ENCODE measurements at regions not wholly inside any gene's neighbourhood (a gene's known extent, or its start where the extent isn't known, plus 50 kb on each side); places are given as distances from the start of the nearest gene placed in this dataset.

DNA sequence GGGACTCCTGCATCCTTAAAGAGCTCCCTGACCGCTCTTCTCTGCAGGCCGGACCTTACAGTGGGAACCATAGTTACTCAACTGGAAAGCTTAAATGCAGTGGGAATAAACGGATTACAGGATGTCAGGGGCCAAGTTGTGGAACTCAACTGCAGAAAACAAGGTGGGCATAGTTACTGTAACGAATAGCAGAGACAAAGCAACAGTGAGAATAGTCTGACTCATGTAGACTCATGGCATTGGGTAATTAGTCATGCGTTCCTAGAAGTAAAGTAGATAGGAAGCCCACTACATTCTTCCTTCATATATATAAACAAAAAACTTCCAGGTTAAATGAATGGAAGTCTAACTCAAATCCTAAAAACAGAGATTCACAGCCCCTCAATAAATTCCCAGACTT, 95.5 kb upstream of the CHRNA7 start:
- peaks cover 5% of the 10 kb centered on the region for H3K27me3 Mint-ChIP-seq
- H3K4me3 Mint-ChIP-seq: no peak overlapping the region
- TF ChIP-seq, protein P1, sequence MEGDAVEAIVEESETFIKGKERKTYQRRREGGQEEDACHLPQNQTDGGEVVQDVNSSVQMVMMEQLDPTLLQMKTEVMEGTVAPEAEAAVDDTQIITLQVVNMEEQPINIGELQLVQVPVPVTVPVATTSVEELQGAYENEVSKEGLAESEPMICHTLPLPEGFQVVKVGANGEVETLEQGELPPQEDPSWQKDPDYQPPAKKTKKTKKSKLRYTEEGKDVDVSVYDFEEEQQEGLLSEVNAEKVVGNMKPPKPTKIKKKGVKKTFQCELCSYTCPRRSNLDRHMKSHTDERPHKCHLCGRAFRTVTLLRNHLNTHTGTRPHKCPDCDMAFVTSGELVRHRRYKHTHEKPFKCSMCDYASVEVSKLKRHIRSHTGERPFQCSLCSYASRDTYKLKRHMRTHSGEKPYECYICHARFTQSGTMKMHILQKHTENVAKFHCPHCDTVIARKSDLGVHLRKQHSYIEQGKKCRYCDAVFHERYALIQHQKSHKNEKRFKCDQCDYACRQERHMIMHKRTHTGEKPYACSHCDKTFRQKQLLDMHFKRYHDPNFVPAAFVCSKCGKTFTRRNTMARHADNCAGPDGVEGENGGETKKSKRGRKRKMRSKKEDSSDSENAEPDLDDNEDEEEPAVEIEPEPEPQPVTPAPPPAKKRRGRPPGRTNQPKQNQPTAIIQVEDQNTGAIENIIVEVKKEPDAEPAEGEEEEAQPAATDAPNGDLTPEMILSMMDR (IDR thresholded peaks at IDR 0.05): no peak
- no peaks in the 10 kb centered on the region for H3K36me3 Mint-ChIP-seq (ENCODE audit: low read depth)
- no peak overlapping the region for H3K27ac Mint-ChIP-seq
- no peaks in the 10 kb centered on the region for H3K4me1 Mint-ChIP-seq
- POLR2A ChIA-PET: no interaction called here
- H3K9me3 Mint-ChIP-seq: no peaks in the 10 kb centered on the region
- ATAC-seq (ENCODE audit: low read depth) (no peak), DNase-seq (no peak)
- intact Hi-C loops (cut with micrococcal nuclease): no loop called here
- CTCF ChIA-PET: no interaction called here

DNA sequence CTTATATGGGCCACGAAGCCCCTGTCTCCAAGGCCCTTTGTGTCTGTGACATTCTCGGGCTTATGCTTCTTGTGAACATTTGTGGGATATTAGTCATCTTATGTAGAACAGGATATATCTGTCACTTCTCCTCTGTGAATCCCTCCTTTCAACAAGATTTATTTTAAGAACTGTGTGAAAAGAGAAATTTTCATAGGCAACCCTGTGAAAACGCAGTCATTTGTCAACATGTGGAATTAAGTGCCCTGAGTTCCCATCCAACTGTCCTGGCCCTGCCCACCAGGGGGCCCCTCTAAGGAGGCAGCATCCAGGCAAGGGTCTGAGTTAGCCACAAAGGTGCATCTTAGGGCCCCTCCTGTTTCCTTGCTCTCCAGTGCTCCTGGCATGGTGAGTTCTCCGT, 76.8 kb upstream of the CHRNA7 start:
- Mint-ChIP-seq H3K27ac (no peak overlapping the region), H3K4me1 (no peaks in the 10 kb centered on the region), H3K9me3 (peaks cover 7% of the 10 kb centered on the region), H3K4me3 (no peak overlapping the region), H3K36me3 (ENCODE audit: low read depth) (no peaks in the 10 kb centered on the region), H3K27me3 (no peaks in the 10 kb centered on the region)
- POLR2A ChIA-PET: no interaction called here
- TF ChIP-seq, protein P1 (IDR thresholded peaks at IDR 0.05): no peak
- CTCF ChIA-PET: no interaction called here
- DNase-seq (no peak), ATAC-seq (ENCODE audit: low read depth) (no peak)
- intact Hi-C loops (cut with micrococcal nuclease): no loop called here

DNA sequence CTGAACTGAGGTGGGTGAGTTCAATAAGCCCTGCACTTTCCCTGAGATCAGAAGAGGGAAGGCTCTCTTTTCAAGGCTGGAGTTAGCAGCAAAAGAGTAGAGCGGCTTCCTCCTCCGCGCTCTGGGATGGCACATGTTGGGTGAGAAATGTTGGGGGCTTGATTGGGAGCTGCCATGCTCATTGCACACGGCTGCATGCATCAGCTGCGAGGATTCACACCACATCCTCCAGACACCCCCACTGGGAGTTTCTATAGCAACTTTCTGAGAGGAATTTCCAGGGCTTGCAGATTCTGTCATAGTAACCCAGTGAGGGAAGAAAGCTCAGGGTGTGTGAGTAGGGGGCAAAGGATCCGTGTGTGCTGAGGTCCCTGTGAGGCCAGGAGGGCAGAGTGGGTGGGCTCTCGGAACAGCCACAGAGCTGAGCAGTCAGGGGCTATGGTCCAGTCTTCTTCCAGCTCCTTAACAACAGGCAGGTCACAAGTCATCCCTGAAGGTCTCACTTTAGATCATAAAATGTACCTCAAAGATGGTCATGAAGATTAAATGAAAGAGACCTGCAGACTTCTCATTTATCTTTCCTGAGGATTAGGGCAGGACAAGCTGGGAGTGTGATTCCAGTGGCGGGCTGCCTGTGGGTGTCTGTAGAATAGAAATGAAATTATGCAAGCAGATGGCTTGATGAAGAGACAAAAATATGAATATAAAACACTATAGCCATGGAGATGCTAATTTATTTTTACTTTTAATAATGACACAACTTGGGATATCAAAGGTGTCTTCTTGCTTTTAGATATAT, 75.7 kb upstream of the CHRNA7 start:
- Mint-ChIP-seq H3K4me1 (no peaks in the 10 kb centered on the region), H3K36me3 (ENCODE audit: low read depth) (no peaks in the 10 kb centered on the region), H3K27ac (no peak overlapping the region), H3K27me3 (no peaks in the 10 kb centered on the region), H3K4me3 (no peak overlapping the region), H3K9me3 (peaks cover 17% of the 10 kb centered on the region)
- no peak for DNase-seq
- intact Hi-C loops (cut with micrococcal nuclease): no loop called here
- TF ChIP-seq, protein P1 (IDR thresholded peaks at IDR 0.05): no peak
- ATAC-seq (ENCODE audit: low read depth): no peak
- CTCF ChIA-PET: no interaction called here
- POLR2A ChIA-PET: no interaction called here

DNA sequence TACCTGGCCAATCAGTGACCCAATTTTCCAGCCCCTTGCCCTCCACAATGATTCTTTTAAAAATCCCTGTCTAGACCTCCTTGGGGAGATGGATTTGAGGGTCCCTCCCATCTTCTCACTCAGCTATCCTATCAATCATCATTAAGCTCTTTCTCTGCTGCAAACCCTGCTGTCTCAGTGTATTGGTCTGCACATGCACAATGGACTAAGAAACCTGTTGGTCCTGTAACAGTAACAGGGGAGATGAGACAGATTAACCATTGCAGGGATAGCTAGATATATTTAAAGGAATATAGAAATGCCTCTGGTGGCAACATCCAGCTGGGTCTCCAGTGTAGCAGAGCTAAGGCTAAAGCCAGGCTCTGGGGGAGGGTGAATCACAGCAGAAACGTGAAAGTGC, 74.6 kb upstream of the CHRNA7 start:
- no peaks in the 10 kb centered on the region for H3K4me1 Mint-ChIP-seq
- no peaks in the 10 kb centered on the region for H3K27me3 Mint-ChIP-seq
- intact Hi-C loops (cut with micrococcal nuclease): no loop called here
- no peaks in the 10 kb centered on the region for H3K36me3 Mint-ChIP-seq (ENCODE audit: low read depth)
- POLR2A ChIA-PET: no interaction called here
- ATAC-seq (ENCODE audit: low read depth) (no peak), DNase-seq (no peak)
- TF ChIP-seq, protein P1 (IDR thresholded peaks at IDR 0.05): no peak
- H3K9me3 Mint-ChIP-seq: peaks cover 19% of the 10 kb centered on the region
- CTCF ChIA-PET: no interaction called here
- no peak overlapping the region for H3K4me3 Mint-ChIP-seq
- no peak overlapping the region for H3K27ac Mint-ChIP-seq

DNA sequence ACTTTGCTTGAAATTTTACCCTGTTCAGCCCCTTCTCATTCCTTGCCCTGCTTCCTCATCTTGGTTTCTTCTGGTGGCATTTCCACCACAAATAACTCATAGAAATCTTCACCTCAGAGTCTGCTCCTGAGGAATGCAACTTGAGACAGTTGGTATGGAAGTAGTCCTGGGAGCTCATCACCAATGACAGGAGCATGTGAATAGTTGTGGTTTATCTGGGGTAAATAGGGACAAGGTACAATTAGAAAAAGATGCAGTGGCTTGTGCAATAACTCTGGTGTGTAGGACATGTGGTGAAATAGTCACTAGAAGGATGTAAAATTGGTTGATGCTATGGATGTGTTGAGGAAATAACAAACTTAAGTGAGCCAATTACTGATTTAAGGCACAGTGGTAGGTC, 72.7 kb upstream of the CHRNA7 start:
- H3K27me3 Mint-ChIP-seq: no peaks in the 10 kb centered on the region
- DNase-seq (no peak), ATAC-seq (ENCODE audit: low read depth) (no peak)
- ChIA-PET CTCF (no interaction called here), POLR2A (no interaction called here)
- no peak overlapping the region for H3K4me3 Mint-ChIP-seq
- intact Hi-C loops (cut with micrococcal nuclease): no loop called here
- peaks cover 20% of the 10 kb centered on the region for H3K9me3 Mint-ChIP-seq
- H3K4me1 Mint-ChIP-seq: no peaks in the 10 kb centered on the region
- H3K36me3 Mint-ChIP-seq (ENCODE audit: low read depth): no peaks in the 10 kb centered on the region
- no peak overlapping the region for H3K27ac Mint-ChIP-seq
- TF ChIP-seq, protein P1 (IDR thresholded peaks at IDR 0.05): no peak

Measured in activated B cell treated with CpG ODN at 0.5 μM for 24 hours (primary cell).